BLaER1 treated with 17β-estradiol and CSF1 and Interleukin-3, amounts not matched to agents 10 nM and 100 nM (cell line): ENCODE measurements at regions not wholly inside any gene's neighbourhood (a gene's known extent, or its start where the extent isn't known, plus 50 kb on each side); places are given as distances from the start of the nearest gene placed in this dataset.

ENCODE experiments used
- H3K27ac ChIP-seq, 11 experiments: shearing (Covaris generic); formaldehyde crosslinking; 2 replicates each; pipeline ENCODE4 v1.8.1; 2022
- H3K27me3 ChIP-seq, 11 experiments: shearing (Covaris generic); formaldehyde crosslinking; 2 replicates each; pipeline ENCODE4 v1.8.1; 2022
- H3K36me3 ChIP-seq, 11 experiments: shearing (Covaris generic); formaldehyde crosslinking; 2 replicates each; pipeline ENCODE4 v1.8.1; 2022
- H3K4me1 ChIP-seq, 10 experiments: shearing (Covaris generic); formaldehyde crosslinking; 2 replicates each; pipeline ENCODE4 v1.8.1; 2022
- H3K4me2 ChIP-seq, 11 experiments: shearing (Covaris generic); formaldehyde crosslinking; 2 replicates each; pipeline ENCODE4 v1.8.1; 2022
- H3K4me3 ChIP-seq, 10 experiments: shearing (Covaris generic); formaldehyde crosslinking; 2 replicates each; pipeline ENCODE4 v1.8.1; 2022
- H3K9ac ChIP-seq, 11 experiments: shearing (Covaris generic); formaldehyde crosslinking; 2 replicates each; pipeline ENCODE4 v1.8.1; 2022
- H3K9me3 ChIP-seq, 11 experiments: shearing (Covaris generic); formaldehyde crosslinking; replicated peaks in 1 of 11; 2 replicates each; pipeline ENCODE4 v1.8.1; 2022
- H4K20me1 ChIP-seq, 11 experiments: shearing (Covaris generic); formaldehyde crosslinking; 2 replicates each; pipeline ENCODE4 v1.8.1; 2022
- Cebpa-rat ChIP-seq, 11 experiments: shearing (Covaris generic); IDR thresholded peaks; 2 replicates each; pipeline ENCODE4 v1.8.1; 2022

DNA sequence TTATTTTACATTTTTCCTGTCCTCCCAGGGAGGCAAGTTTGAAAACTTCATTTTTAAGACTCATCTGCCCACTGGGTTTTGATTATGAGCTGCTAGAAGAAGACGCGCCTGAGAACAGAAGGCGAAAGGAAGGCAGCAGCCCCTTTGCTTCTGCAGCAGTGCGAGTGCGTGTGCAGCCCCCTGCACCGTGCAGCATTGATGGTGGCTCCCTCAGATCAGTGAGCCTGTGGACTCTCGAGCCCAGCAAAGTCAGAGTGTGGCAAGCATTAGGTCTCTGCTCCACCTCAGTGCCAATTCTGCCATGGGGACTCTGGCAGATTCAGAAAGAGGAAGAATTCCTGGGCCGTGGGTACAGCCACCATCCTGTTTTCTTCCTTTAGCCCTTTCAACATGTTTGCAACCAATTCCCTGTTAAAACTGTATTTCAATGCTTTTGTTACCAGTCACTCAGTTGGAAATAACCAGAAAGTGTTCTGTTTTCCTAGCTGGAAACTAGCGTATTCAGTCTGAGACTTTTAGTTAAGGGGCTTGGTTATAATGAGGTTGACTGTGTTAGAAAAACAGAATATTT lies 134.8 kb upstream of the OGFRL1 start:
- H3K27ac ChIP-seq: no peak overlapping the region
- no peak overlapping the region for H3K4me3 ChIP-seq
- no peaks in the 10 kb centered on the region for H3K9me3 ChIP-seq
- no peaks in the 10 kb centered on the region for H4K20me1 ChIP-seq
- no peak overlapping the region for H3K9ac ChIP-seq
- no peaks in the 10 kb centered on the region for H3K27me3 ChIP-seq
- TF ChIP-seq Cebpa-rat (IDR thresholded peaks at IDR 0.05): no peak
- peaks cover 0 to 14% (median 4%) of the 10 kb centered on the region in 10 experiments; a peak in 9 of 20 replicates for H3K4me1 ChIP-seq
- no peaks in the 10 kb centered on the region for H3K36me3 ChIP-seq
- H3K4me2 ChIP-seq: peak overlapping the region in 6 of 11 experiments; percentile 16 to 59 (median 46); a peak in 10 of 22 replicates

DNA sequence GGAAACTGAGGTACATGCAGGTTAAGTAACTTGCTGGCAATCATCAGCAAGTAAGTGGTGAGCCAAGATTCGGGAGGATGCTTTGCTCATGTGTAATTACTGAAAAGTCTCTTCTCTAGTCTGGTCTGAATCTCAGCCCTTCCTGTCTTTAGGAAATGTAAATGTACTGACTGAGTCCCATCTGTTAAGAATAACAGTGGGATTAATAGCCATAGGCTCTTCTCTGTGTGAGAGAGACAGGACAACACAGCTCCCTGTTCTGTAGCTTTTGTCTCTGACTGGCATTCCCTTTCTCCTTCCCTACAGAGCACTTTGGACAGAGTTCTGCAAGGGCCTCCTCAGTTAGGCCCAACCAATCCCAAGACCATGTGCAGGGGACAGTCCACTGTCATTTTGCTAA lies 131.3 kb upstream of the OGFRL1 start:
- Histone ChIP-seq H4K20me1 (no peaks in the 10 kb centered on the region), H3K27ac (no peak overlapping the region), H3K4me1 (peaks cover 0 to 14% (median 4%) of the 10 kb centered on the region in 10 experiments; a peak in 9 of 20 replicates), H3K9me3 (no peaks in the 10 kb centered on the region), H3K36me3 (no peaks in the 10 kb centered on the region), H3K4me2 (no peak overlapping the region), H3K4me3 (no peak overlapping the region), H3K9ac (no peak overlapping the region), H3K27me3 (no peaks in the 10 kb centered on the region)
- no peak for TF ChIP-seq Cebpa-rat (IDR thresholded peaks at IDR 0.05)

DNA sequence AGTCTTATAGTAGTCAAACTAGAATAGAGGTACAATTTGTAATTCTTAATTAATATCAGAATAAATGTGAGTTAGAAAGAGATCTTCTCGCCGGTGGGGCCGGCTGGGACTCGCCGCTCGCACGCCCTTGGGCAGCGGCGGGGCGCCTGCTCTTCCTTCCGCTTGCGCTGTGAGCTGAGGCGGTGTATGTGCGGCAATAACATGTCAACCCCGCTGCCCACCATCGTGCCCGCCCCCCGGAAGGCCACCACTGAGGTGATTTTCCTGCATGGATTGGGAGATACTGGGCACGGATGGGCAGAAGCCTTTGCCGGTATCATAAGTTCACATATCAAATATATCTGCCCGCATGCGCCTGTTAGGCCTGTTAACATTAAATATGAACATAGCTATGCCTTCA lies 123.7 kb upstream of the OGFRL1 start:
- Histone ChIP-seq H3K4me1 (no peaks in the 10 kb centered on the region), H4K20me1 (no peaks in the 10 kb centered on the region), H3K36me3 (no peaks in the 10 kb centered on the region), H3K27ac (no peak overlapping the region), H3K4me2 (no peak overlapping the region), H3K9me3 (no peaks in the 10 kb centered on the region), H3K9ac (no peak overlapping the region), H3K4me3 (no peak overlapping the region), H3K27me3 (no peaks in the 10 kb centered on the region)
- no peak for TF ChIP-seq Cebpa-rat (IDR thresholded peaks at IDR 0.05)

DNA sequence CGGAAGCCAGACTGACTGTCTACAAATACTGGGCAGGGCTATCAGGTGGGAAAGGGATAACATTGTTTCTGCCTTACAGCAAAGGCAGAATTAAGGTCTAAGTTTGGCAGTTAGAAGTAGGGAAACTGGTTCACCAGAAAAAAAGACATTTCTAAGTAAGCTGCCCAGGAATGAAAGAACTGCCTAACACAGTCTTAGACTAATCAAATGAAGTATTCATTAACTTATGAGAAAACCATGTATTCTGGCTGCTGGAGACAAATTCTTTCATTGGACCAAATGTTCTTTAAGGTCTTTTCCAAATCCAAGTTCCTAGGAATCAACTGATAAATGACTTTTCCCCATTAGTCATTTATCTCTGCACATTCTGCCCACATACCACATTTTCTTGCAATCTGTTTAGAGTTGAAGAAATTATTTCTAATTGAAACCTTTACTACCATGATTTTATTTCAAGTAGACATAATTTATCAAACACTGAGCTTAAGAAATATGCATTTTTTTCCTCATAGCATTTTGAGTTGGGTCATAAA lies 120.3 kb upstream of the OGFRL1 start:
- H3K4me3 ChIP-seq: no peak overlapping the region

DNA sequence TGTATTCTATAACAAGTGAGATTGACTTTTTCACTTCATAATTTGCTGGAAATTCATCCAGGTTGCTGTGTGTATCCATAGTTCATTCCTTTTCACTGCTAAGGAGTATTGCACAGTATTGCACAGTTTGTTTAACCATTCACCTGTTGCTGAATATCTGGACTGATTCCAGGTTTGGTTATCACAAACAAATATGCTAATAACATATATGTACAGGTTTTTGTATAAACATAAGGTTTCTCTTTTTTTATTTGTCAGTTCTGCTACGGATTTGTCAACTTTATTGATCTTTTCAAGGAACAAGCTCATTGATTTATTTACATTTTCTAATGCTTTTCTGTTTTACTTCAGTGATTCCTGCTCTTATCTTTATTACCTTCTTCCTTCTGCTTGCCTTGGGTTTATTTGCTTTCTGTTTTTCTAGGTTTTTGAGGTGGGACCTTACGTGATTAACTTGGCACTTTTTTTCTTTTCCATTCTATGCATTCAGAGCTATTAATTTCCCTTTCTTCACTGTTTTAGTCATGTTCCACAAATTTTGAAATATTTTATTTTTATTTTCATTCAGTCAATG lies 117.0 kb upstream of the OGFRL1 start:
- H3K4me3 ChIP-seq: no peak overlapping the region
- no peak for TF ChIP-seq Cebpa-rat (IDR thresholded peaks at IDR 0.05)
- H3K27me3 ChIP-seq: no peaks in the 10 kb centered on the region
- no peaks in the 10 kb centered on the region for H3K9me3 ChIP-seq
- no peak overlapping the region for H3K27ac ChIP-seq
- no peaks in the 10 kb centered on the region for H3K4me1 ChIP-seq
- no peaks in the 10 kb centered on the region for H3K36me3 ChIP-seq
- H3K4me2 ChIP-seq: no peak overlapping the region
- no peaks in the 10 kb centered on the region for H4K20me1 ChIP-seq
- H3K9ac ChIP-seq: no peak overlapping the region

More for the DNA sequence above, 120.3 kb upstream of the OGFRL1 start:
- Histone ChIP-seq H4K20me1 (no peaks in the 10 kb centered on the region), H3K9me3 (no peaks in the 10 kb centered on the region), H3K36me3 (no peaks in the 10 kb centered on the region), H3K27ac (no peak overlapping the region), H3K9ac (no peak overlapping the region), H3K4me1 (no peaks in the 10 kb centered on the region), H3K27me3 (no peaks in the 10 kb centered on the region), H3K4me2 (no peak overlapping the region)
- no peak for TF ChIP-seq Cebpa-rat (IDR thresholded peaks at IDR 0.05)

DNA sequence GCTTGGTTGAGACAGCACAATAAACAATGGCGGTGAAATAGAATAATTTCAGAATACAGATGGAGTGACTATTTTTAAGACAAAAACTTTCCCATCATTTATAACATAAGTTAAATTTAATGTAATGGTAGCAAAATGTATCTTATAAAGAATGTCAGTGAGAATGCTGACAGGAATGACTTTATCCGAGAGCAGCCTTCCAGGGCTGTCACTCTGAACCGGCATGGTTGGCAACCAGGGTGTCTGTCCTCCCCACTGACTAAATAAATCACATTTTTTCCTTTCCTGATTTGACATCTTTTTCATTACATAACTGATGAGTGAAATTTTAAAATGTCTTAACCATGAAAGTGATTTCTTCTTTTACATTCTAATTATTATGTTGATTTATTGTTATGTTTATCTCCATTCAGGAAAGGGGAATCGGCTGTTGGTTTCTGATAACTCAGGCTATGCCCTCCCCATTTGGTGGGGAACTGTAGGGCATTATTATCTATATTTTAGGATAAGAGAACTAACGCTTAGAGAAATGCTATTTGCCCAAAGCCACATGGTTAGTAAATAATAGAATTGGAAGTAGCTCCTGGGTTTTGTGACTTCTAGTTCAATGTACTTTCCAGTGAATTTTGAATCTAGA lies 109.2 kb upstream of the OGFRL1 start:
- no peak overlapping the region for H3K4me3 ChIP-seq
- no peaks in the 10 kb centered on the region for H3K4me1 ChIP-seq
- TF ChIP-seq Cebpa-rat (IDR thresholded peaks at IDR 0.05): no peak
- no peak overlapping the region for H3K27ac ChIP-seq
- 0 out of 22 replicates have a peak, but pooled peaks cover 0 to 8% (median 0%) of the 10 kb centered on the region in 11 experiments for H3K9me3 ChIP-seq
- no peak overlapping the region for H3K4me2 ChIP-seq
- no peaks in the 10 kb centered on the region for H4K20me1 ChIP-seq
- no peaks in the 10 kb centered on the region for H3K27me3 ChIP-seq
- no peak overlapping the region for H3K9ac ChIP-seq
- no peaks in the 10 kb centered on the region for H3K36me3 ChIP-seq

DNA sequence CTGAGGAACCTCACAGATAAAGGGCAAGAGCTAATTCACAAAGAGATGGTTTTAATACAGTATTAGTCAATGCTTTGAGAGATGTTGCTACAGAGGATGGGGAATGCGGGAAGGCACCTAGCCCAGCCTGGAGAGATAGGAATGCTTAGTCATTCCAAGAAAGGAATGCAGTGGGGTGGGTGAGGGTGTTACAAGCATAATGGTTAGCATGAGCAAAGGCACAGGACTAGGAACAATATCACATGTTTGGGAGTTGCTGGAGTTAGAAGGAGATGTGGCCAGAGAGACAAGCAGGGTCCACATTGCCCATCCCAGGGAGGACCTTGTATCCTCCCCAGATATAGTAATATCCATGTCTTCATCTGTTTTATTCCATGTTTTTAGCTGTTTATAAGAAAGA lies 107.0 kb upstream of the OGFRL1 start:
- TF ChIP-seq Cebpa-rat (IDR thresholded peaks at IDR 0.05): no peak
- 0 out of 22 replicates have a peak, but pooled peaks cover 0 to 8% (median 0%) of the 10 kb centered on the region in 11 experiments for H3K9me3 ChIP-seq
- H3K27me3 ChIP-seq: no peaks in the 10 kb centered on the region
- H3K4me3 ChIP-seq: no peak overlapping the region
- no peak overlapping the region for H3K9ac ChIP-seq
- no peak overlapping the region for H3K27ac ChIP-seq
- H3K36me3 ChIP-seq: no peaks in the 10 kb centered on the region
- no peak overlapping the region for H3K4me2 ChIP-seq
- H3K4me1 ChIP-seq: peaks cover 0 to under 1% (median 0%) of the 10 kb centered on the region in 10 experiments; a peak in 1 of 20 replicates
- no peaks in the 10 kb centered on the region for H4K20me1 ChIP-seq

DNA sequence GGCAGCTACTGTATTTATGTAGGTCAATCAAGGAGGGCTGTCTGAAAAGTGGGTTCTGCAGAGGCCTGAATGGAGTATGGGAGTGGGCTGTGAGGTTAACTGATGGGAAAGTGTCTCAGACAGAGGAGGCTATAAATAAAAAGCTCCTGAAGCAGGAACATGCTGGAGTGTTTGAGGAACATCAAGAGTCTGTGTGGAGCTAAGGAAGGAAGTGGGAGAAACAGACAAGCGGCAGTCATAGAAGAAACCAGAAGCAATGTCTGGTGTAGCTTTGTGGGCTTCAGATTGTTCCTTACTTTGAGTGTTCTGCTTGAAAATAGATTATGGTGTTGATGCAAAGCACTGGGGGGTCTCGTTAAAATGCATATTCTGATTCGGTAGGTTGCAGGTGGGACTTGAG lies 101.5 kb upstream of the OGFRL1 start:
- Histone ChIP-seq H3K27me3 (no peaks in the 10 kb centered on the region), H3K36me3 (no peaks in the 10 kb centered on the region), H3K9me3 (0 out of 22 replicates have a peak, but pooled peaks cover 0 to 8% (median 0%) of the 10 kb centered on the region in 11 experiments), H3K4me1 (peaks cover 0 to 33% (median 10%) of the 10 kb centered on the region in 10 experiments; a peak in 14 of 20 replicates), H3K4me2 (peak overlapping the region in 9 of 11 experiments; percentile 0 to 82 (median 56); a peak in 14 of 22 replicates), H4K20me1 (no peaks in the 10 kb centered on the region), H3K9ac (0 out of 22 replicates have a peak overlapping the region, but pooled peaks of 1 of the 11 experiments have one; percentile 17), H3K27ac (no peak overlapping the region), H3K4me3 (no peak overlapping the region)
- no peak for TF ChIP-seq Cebpa-rat (IDR thresholded peaks at IDR 0.05)

DNA sequence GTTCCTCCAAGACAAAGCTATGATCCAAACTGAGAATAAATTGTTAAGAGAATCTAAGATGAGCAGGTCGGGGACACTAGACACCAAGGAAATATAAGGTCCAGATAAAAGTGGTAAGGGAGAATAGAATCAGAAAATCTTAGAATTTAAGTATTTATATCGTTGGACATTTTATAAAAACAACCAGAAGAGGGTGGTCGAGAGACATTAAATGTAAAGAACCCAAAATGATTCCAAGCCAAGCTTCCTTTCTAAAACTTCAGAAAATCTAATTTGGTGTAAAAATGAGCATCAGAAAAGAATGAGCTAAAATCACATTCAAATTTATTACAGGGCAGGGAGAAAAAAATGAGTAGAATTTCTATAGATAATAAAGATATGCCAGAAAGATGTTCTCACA lies 97.8 kb upstream of the OGFRL1 start:
- no peak for TF ChIP-seq Cebpa-rat (IDR thresholded peaks at IDR 0.05)
- peak overlapping the region in 1 of 11 experiments; percentile 32; a peak in 1 of 22 replicates for H3K27ac ChIP-seq
- 0 out of 22 replicates have a peak overlapping the region, but pooled peaks of 1 of the 11 experiments have one; percentile 22 for H3K9ac ChIP-seq
- no peaks in the 10 kb centered on the region for H4K20me1 ChIP-seq
- H3K27me3 ChIP-seq: no peaks in the 10 kb centered on the region
- peaks cover 0 to 33% (median 10%) of the 10 kb centered on the region in 10 experiments; a peak in 14 of 20 replicates for H3K4me1 ChIP-seq
- no peak overlapping the region for H3K4me3 ChIP-seq
- no peaks in the 10 kb centered on the region for H3K9me3 ChIP-seq
- peak overlapping the region in 3 of 11 experiments; percentile 50 to 78 (median 68); a peak in 6 of 22 replicates for H3K4me2 ChIP-seq
- no peaks in the 10 kb centered on the region for H3K36me3 ChIP-seq
